HEK293 (cell line): ENCODE measurements at regions not wholly inside any gene's neighbourhood (a gene's known extent, or its start where the extent isn't known, plus 50 kb on each side); places are given as distances from the start of the nearest gene placed in this dataset.

Experiments
- CTCF ChIA-PET: fragments of 350-600 bp; formaldehyde crosslinking; extraction: SDS; loops from one replicate; lab custom pipeline; 2021; ENCODE audit warnings: antibody characterized with exemption; lab: Yijun Ruan, JAX
- POLR2A ChIA-PET: fragments of 300-600 bp; formaldehyde crosslinking; extraction: SDS; loops from one replicate; lab custom pipeline; 2020; ENCODE audit warnings: antibody characterized with exemption, inconsistent platforms; lab: Yijun Ruan, JAX
- H3K27ac ChIP-seq: fragments of 200-500 bp; sonication (Bioruptor generic); 2 replicates; pipeline ENCODE4 v1.5.1; 2014; ENCODE audit warnings: low read depth, low read length, control low read depth, inconsistent platforms; ENCODE audit errors: extremely low read depth
- H3K36me3 ChIP-seq, 2 experiments: fragments of 200-500 bp in 1 of 2; sonication (Bioruptor generic) in 1 of 2; 1 replicate in 1 of 2; 2 replicates in 1 of 2; pipeline ENCODE4 v1.5.1; 2014 to 2017; ENCODE audit warnings: inconsistent platforms in 2 of 2, low read length in 2 of 2; ENCODE audit not compliant: control insufficient read depth in 2 of 2, insufficient read depth in 1 of 2
- H3K4me1 ChIP-seq: fragments of 200-500 bp; sonication (Bioruptor generic); 2 replicates; pipeline ENCODE4 v1.5.1; 2014; ENCODE audit warnings: mild to moderate bottlenecking, low read length, inconsistent platforms; ENCODE audit not compliant: control insufficient read depth, insufficient read depth
- H3K4me3 ChIP-seq: 2 replicates; pipeline ENCODE4 v1.5.1; 2011; ENCODE audit warnings: low read depth, mild to moderate bottlenecking, control low read depth, low read length, moderate library complexity
- H3K9me3 ChIP-seq: fragments of 200-500 bp; sonication (Bioruptor generic); 2 replicates; pipeline ENCODE4 v1.5.1; 2014; ENCODE audit warnings: low read depth, low read length, inconsistent platforms; ENCODE audit not compliant: control insufficient read depth, insufficient read depth
- AEBP2 ChIP-seq: fragments of 450-650 bp; formaldehyde crosslinking; IDR thresholded peaks from 2 replicates; pipeline ENCODE4 v1.5.1; 2016; ENCODE audit warnings: missing biosample characterization, missing genetic modification characterization, borderline replicate concordance
- FEZF1 ChIP-seq: fragments of 450-650 bp; formaldehyde crosslinking; IDR thresholded peaks from 2 replicates; pipeline ENCODE4 v1.5.1; 2016; ENCODE audit warnings: missing biosample characterization, missing genetic modification characterization
- GLIS2 ChIP-seq: fragments of 450-650 bp; formaldehyde crosslinking; IDR thresholded peaks from 2 replicates; pipeline ENCODE4 v1.5.1; 2016; ENCODE audit warnings: missing biosample characterization, missing genetic modification characterization
- HOXD13 ChIP-seq: sonication (generic); formaldehyde crosslinking; IDR thresholded peaks from 2 replicates; pipeline ENCODE4 v1.8.0; 2022; ENCODE audit warnings: missing genetic modification reagents, borderline replicate concordance
- IKZF3 ChIP-seq: fragments of 450-650 bp; IDR thresholded peaks from 2 replicates; pipeline ENCODE4 v1.5.0; 2018; ENCODE audit warnings: missing biosample characterization, mild to moderate bottlenecking, missing genetic modification characterization, moderate library complexity
- KLF1 ChIP-seq: fragments of 450-650 bp; formaldehyde crosslinking; IDR thresholded peaks from 2 replicates; pipeline ENCODE4 v1.5.1; 2016; ENCODE audit warnings: missing biosample characterization, missing genetic modification characterization
- KLF17 ChIP-seq: fragments of 450-650 bp; formaldehyde crosslinking; IDR thresholded peaks from 2 replicates; pipeline ENCODE4 v1.5.1; 2016; ENCODE audit warnings: missing biosample characterization, missing genetic modification characterization
- MYNN ChIP-seq: fragments of 450-650 bp; formaldehyde crosslinking; IDR thresholded peaks from 2 replicates; pipeline ENCODE4 v1.5.1; 2016; ENCODE audit warnings: missing biosample characterization, missing genetic modification characterization, borderline replicate concordance
- REPIN1 ChIP-seq: fragments of 450-650 bp; formaldehyde crosslinking; IDR thresholded peaks from 2 replicates; pipeline ENCODE4 v1.5.1; 2017; ENCODE audit warnings: missing biosample characterization, missing genetic modification characterization, low read depth
- SALL2 ChIP-seq: fragments of 450-650 bp; formaldehyde crosslinking; IDR thresholded peaks from 2 replicates; pipeline ENCODE4 v1.5.0; 2017; ENCODE audit warnings: missing biosample characterization, mild to moderate bottlenecking, missing genetic modification characterization, borderline replicate concordance
- SETDB1 ChIP-seq: IDR thresholded peaks from one replicate; pipeline ENCODE4 v1.6.1; 2017; ENCODE audit warnings: mild to moderate bottlenecking, low read length, moderate library complexity, mixed read lengths; ENCODE audit not compliant: insufficient read length
- YY2 ChIP-seq: fragments of 450-650 bp; formaldehyde crosslinking; IDR thresholded peaks from 2 replicates; pipeline ENCODE4 v1.5.1; 2016; ENCODE audit warnings: missing biosample characterization, missing genetic modification characterization
- ZBTB17 ChIP-seq: fragments of 450-650 bp; formaldehyde crosslinking; IDR thresholded peaks from 2 replicates; pipeline ENCODE4 v1.5.1; 2016; ENCODE audit warnings: missing biosample characterization, missing genetic modification characterization
- ZBTB20 ChIP-seq: fragments of 450-650 bp; formaldehyde crosslinking; IDR thresholded peaks from 2 replicates; pipeline ENCODE4 v1.5.1; 2016; ENCODE audit warnings: missing biosample characterization, missing genetic modification characterization
- ZBTB8A ChIP-seq: fragments of 450-650 bp; formaldehyde crosslinking; IDR thresholded peaks from 2 replicates; pipeline ENCODE4 v1.5.1; 2016; ENCODE audit warnings: missing biosample characterization, missing genetic modification characterization
- ZEB2 ChIP-seq: fragments of 450-650 bp; formaldehyde crosslinking; IDR thresholded peaks from 2 replicates; pipeline ENCODE4 v1.5.1; 2016; ENCODE audit warnings: missing biosample characterization, missing genetic modification characterization
- ZIC2 ChIP-seq: fragments of 450-650 bp; formaldehyde crosslinking; IDR thresholded peaks from 2 replicates; pipeline ENCODE4 v1.5.1; 2016; ENCODE audit warnings: missing biosample characterization, missing genetic modification characterization
- ZNF114 ChIP-seq: fragments of 450-650 bp; formaldehyde crosslinking; IDR thresholded peaks from 2 replicates; pipeline ENCODE4 v1.5.0; 2017; ENCODE audit warnings: missing biosample characterization, missing genetic modification characterization
- ZNF155 ChIP-seq: fragments of 450-650 bp; formaldehyde crosslinking; IDR thresholded peaks from 2 replicates; pipeline ENCODE4 v1.5.1; 2016; ENCODE audit warnings: missing biosample characterization, missing genetic modification characterization
- ZNF211 ChIP-seq: fragments of 450-650 bp; formaldehyde crosslinking; IDR thresholded peaks from 2 replicates; pipeline ENCODE4 v1.5.1; 2016; ENCODE audit warnings: low read depth, missing biosample characterization, missing genetic modification characterization
- ZNF302 ChIP-seq: fragments of 450-650 bp; formaldehyde crosslinking; IDR thresholded peaks from 2 replicates; pipeline ENCODE4 v1.5.1; 2016; ENCODE audit warnings: missing biosample characterization, missing genetic modification characterization, low read depth
- ZNF350 ChIP-seq: fragments of 450-650 bp; formaldehyde crosslinking; IDR thresholded peaks from 2 replicates; pipeline ENCODE4 v1.5.0; 2017; ENCODE audit warnings: missing biosample characterization, mild to moderate bottlenecking, missing genetic modification characterization
- ZNF449 ChIP-seq: fragments of 450-650 bp; formaldehyde crosslinking; IDR thresholded peaks from 2 replicates; pipeline ENCODE4 v1.5.1; 2017; ENCODE audit warnings: missing biosample characterization, mild to moderate bottlenecking, missing genetic modification characterization, moderate library complexity
- ZNF529 ChIP-seq: fragments of 450-650 bp; formaldehyde crosslinking; IDR thresholded peaks from 2 replicates; pipeline ENCODE4 v1.5.1; 2017; ENCODE audit warnings: missing genetic modification characterization, missing biosample characterization; ENCODE audit not compliant: insufficient replicate concordance
- ZNF704 ChIP-seq: fragments of 450-650 bp; formaldehyde crosslinking; IDR thresholded peaks from 2 replicates; pipeline ENCODE4 v1.5.1; 2016; ENCODE audit warnings: missing biosample characterization, missing genetic modification characterization
- ZNF747 ChIP-seq: fragments of 450-650 bp; formaldehyde crosslinking; IDR thresholded peaks from 2 replicates; pipeline ENCODE4 v1.5.1; 2016; ENCODE audit warnings: missing biosample characterization, missing genetic modification characterization
- ZNF768 ChIP-seq: fragments of 450-650 bp; formaldehyde crosslinking; IDR thresholded peaks from 2 replicates; pipeline ENCODE4 v1.5.1; 2018; ENCODE audit warnings: missing biosample characterization, mild to moderate bottlenecking, missing genetic modification characterization
- ZSCAN16 ChIP-seq: fragments of 450-650 bp; formaldehyde crosslinking; IDR thresholded peaks from 2 replicates; pipeline ENCODE4 v1.5.1; 2016; ENCODE audit warnings: missing biosample characterization, missing genetic modification characterization
- ZSCAN23 ChIP-seq: fragments of 450-650 bp; formaldehyde crosslinking; IDR thresholded peaks from 2 replicates; pipeline ENCODE4 v1.5.1; 2016; ENCODE audit warnings: missing biosample characterization, missing genetic modification characterization
- ZSCAN5A ChIP-seq: fragments of 450-650 bp; formaldehyde crosslinking; IDR thresholded peaks from 2 replicates; pipeline ENCODE4 v1.5.1; 2016; ENCODE audit warnings: missing biosample characterization, missing genetic modification characterization

- TF ChIP-seq SALL2 (tag by site-specific recombination) (no peak), ZNF211 (tag by site-specific recombination) (no peak), ZNF529 (tag by site-specific recombination) (no peak)
Measured at GRCh38 chr1:29427614-29428279, 191.4 kb downstream of the PTPRU start (continued).

GRCh38 chr1:29426701-29427279 lies 190.5 kb downstream of the PTPRU start:
- Histone ChIP-seq H3K9me3 (no peaks in the 10 kb centered on the region), H3K4me3 (no peak overlapping the region), H3K36me3 (no peaks in the 10 kb centered on the region), H3K27ac (no peak overlapping the region), H3K4me1 (no peaks in the 10 kb centered on the region)
- ChIA-PET POLR2A (no interaction called here), CTCF (no interaction called here)
- TF ChIP-seq HOXD13 (CRISPR knock-in tag) (no peak), ZEB2 (no peak), ZNF747 (no peak), SETDB1 (no peak), ZSCAN23 (tag by site-specific recombination) (no peak), ZBTB8A (tag by site-specific recombination) (no peak), ZNF768 (no peak), ZBTB17 (tag by site-specific recombination) (no peak), KLF17 (no peak), ZNF704 (tag by site-specific recombination) (no peak), YY2 (tag by site-specific recombination) (no peak), ZSCAN5A (no peak), FEZF1 (tag by site-specific recombination) (no peak), REPIN1 (tag by site-specific recombination) (no peak), MYNN (no peak), GLIS2 (tag by site-specific recombination) (no peak), IKZF3 (tag by site-specific recombination) (no peak)

GRCh38 chr1:29425631-29426030 lies 189.3 kb downstream of the PTPRU start:
- CTCF ChIA-PET = interaction anchor here (0.5 to 0.6 kb wide), 2 partner anchors 714 to 918 kb away, joined by 3 read pairs; no protein-coding TSS in a partner anchor
- Histone ChIP-seq H3K9me3 (no peaks in the 10 kb centered on the region), H3K4me1 (no peaks in the 10 kb centered on the region), H3K4me3 (no peak overlapping the region), H3K36me3 (no peaks in the 10 kb centered on the region), H3K27ac (no peak overlapping the region)
- POLR2A ChIA-PET = no interaction called here
- no peak for TF ChIP-seq ZNF114 (tag by site-specific recombination)
- no peak for TF ChIP-seq KLF1
- no peak for TF ChIP-seq ZNF302 (tag by site-specific recombination)
- no peak for TF ChIP-seq ZSCAN16 (tag by site-specific recombination)
- no peak for TF ChIP-seq ZNF155
- TF ChIP-seq ZNF350 = no peak
- TF ChIP-seq ZNF449 = no peak
- TF ChIP-seq AEBP2 (tag by site-specific recombination) = no peak
- no peak for TF ChIP-seq ZBTB20
- no peak for TF ChIP-seq ZIC2 (tag by site-specific recombination)
